Stomach (tissue), 4 donors: ENCODE measurements at regions not wholly inside any gene's neighbourhood (a gene's known extent, or its start where the extent isn't known, plus 50 kb on each side); places are given as distances from the start of the nearest gene placed in this dataset.

ENCODE experiments used
- POLR2A ChIP-seq, 4 donors: fragments of 450-650 bp; IDR thresholded peaks; one replicate each; pipeline ENCODE4 v1.6.1; 2016; ENCODE audit warnings: antibody characterized with exemption in 4 of 4, control low read depth in 2 of 4, mild to moderate bottlenecking in 1 of 4, moderate library complexity in 1 of 4
- TF ChIP-seq, protein P1 (sequence below), 7 experiments: fragments of 450-650 bp in 4 of 7; fragments of 200-600 bp in 3 of 7; sonication (generic) in 3 of 7; IDR thresholded peaks; one replicate each; pipeline ENCODE4 v1.5.1; 2016 to 2019; ENCODE audit warnings: antibody characterized with exemption in 7 of 7, control low read depth in 2 of 7, mild to moderate bottlenecking in 1 of 7

DNA sequence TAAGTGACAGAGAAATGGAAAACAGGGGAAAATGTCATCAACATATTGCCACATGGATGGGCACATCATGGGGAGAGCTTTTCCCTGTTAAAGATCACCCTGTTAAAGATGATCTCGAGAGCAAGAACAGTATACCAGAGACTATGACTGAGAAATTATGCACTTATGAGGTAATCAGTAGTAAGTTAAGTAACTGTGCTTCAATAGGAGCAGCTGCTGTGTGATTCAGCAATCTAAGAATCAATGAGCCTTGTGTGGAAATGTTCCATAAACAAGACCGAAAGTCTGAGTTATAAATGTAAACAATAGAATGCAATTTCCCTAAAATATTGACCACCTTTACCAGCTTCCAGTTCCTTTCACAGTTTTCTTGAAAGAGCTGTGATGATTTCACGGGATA lies 582.3 kb downstream of the CAAP1 start:
- no peak for TF ChIP-seq POLR2A (IDR thresholded peaks at IDR 0.05)
- TF ChIP-seq, protein P1, sequence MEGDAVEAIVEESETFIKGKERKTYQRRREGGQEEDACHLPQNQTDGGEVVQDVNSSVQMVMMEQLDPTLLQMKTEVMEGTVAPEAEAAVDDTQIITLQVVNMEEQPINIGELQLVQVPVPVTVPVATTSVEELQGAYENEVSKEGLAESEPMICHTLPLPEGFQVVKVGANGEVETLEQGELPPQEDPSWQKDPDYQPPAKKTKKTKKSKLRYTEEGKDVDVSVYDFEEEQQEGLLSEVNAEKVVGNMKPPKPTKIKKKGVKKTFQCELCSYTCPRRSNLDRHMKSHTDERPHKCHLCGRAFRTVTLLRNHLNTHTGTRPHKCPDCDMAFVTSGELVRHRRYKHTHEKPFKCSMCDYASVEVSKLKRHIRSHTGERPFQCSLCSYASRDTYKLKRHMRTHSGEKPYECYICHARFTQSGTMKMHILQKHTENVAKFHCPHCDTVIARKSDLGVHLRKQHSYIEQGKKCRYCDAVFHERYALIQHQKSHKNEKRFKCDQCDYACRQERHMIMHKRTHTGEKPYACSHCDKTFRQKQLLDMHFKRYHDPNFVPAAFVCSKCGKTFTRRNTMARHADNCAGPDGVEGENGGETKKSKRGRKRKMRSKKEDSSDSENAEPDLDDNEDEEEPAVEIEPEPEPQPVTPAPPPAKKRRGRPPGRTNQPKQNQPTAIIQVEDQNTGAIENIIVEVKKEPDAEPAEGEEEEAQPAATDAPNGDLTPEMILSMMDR (IDR thresholded peaks at IDR 0.05): no peak
